ENCODE measurements at regions not wholly inside any gene's neighbourhood (a gene's known extent, or its start where the extent isn't known, plus 50 kb on each side); places are given as distances from the start of the nearest gene placed in this dataset.

DNA sequence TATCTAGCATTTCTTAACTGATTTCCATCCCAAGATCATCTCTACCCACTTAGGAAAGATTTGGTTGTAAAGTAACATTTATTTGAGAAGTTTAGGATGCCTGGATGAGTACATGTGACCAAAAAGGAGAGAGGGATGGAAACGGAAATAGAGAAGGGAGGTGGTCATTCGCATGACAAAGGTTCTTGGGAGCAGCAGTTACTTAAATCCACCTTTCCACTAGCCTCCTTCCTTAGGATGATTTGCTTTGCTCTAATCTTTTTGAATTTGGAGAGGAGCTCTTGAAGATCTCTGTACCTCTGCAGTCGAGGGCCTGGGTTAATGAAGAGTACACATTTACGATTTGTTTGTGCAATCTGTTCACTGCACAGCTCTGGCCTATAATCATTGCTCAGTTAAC is 623.5 kb downstream of the EPHA4 start:
- TF ChIP-seq POLR2A (IDR thresholded peaks at IDR 0.05) (no peak), POLR2AphosphoS5 (IDR thresholded peaks at IDR 0.05) (no peak), EP300 (IDR thresholded peaks at IDR 0.05; ENCODE audit: low read depth) (no peak)
- no peak overlapping the region for H3K27ac ChIP-seq
- no peaks in the 10 kb centered on the region for H3K27me3 ChIP-seq
- WGBS, 2 donors (ENCODE audit: low coverage in 1 of 2) = 84 to 86% methylated on average over 3 to 4 of the region's 4 CpGs
- in situ Hi-C loops (cut with MboI; ENCODE audit: low pct_ligation_motif_present in 1 of 4, low pct_unique_long_range_greater_than_20kb in 1 of 4, low sequenced_read_pairs in 3 of 4) (no loop called here), intact Hi-C loops (cut with DNase I; ENCODE audit: low total_unique reads) (no loop called here)
- H3K4me1 ChIP-seq = no peaks in the 10 kb centered on the region
- no peaks in the 10 kb centered on the region for H3K36me3 ChIP-seq
- no peak overlapping the region for H3K4me3 ChIP-seq
- H3K9me3 ChIP-seq = no peaks in the 10 kb centered on the region
- DNase-seq = no peak

DNA sequence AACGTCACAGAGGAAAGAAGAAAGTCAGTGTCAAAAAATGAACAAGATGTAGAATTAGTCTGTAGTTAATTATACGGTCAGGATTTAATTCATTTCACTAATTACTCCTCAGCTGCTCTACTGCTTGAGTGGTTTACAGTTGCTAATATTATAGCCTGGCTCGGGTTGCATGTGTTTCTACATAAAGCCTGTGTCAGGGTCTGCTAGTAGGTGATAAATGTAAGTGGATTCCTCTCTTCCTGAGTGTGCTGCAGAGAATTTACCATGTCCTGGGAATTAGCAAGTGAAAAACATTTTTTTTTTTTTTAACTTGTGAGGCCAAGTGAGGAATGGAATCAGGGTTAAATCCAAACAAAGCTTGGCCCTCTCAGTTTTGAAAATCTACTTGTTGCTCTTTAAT is 622.6 kb downstream of the EPHA4 start:
- in situ Hi-C loops (cut with MboI; ENCODE audit: low pct_ligation_motif_present in 1 of 4, low pct_unique_long_range_greater_than_20kb in 1 of 4, low sequenced_read_pairs in 3 of 4) = no loop called here
- TF ChIP-seq, protein P1, sequence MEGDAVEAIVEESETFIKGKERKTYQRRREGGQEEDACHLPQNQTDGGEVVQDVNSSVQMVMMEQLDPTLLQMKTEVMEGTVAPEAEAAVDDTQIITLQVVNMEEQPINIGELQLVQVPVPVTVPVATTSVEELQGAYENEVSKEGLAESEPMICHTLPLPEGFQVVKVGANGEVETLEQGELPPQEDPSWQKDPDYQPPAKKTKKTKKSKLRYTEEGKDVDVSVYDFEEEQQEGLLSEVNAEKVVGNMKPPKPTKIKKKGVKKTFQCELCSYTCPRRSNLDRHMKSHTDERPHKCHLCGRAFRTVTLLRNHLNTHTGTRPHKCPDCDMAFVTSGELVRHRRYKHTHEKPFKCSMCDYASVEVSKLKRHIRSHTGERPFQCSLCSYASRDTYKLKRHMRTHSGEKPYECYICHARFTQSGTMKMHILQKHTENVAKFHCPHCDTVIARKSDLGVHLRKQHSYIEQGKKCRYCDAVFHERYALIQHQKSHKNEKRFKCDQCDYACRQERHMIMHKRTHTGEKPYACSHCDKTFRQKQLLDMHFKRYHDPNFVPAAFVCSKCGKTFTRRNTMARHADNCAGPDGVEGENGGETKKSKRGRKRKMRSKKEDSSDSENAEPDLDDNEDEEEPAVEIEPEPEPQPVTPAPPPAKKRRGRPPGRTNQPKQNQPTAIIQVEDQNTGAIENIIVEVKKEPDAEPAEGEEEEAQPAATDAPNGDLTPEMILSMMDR (IDR thresholded peaks at IDR 0.05) = no peak
- TF ChIP-seq EP300 (IDR thresholded peaks at IDR 0.05; ENCODE audit: low read depth) (no peak), POLR2AphosphoS5 (IDR thresholded peaks at IDR 0.05) (no peak), POLR2A (IDR thresholded peaks at IDR 0.05) (no peak)
- intact Hi-C loops (cut with DNase I; ENCODE audit: low total_unique reads) = no loop called here
- Histone ChIP-seq H3K4me3 (no peak overlapping the region), H3K27ac (no peak overlapping the region), H3K27me3 (no peaks in the 10 kb centered on the region), H3K36me3 (no peaks in the 10 kb centered on the region), H3K9me3 (no peaks in the 10 kb centered on the region), H3K4me1 (no peaks in the 10 kb centered on the region)
- no peak for DNase-seq
- 62 to 72% methylated on average over 3 of the region's 3 CpGs for WGBS, 2 donors (ENCODE audit: low coverage in 1 of 2)

DNA sequence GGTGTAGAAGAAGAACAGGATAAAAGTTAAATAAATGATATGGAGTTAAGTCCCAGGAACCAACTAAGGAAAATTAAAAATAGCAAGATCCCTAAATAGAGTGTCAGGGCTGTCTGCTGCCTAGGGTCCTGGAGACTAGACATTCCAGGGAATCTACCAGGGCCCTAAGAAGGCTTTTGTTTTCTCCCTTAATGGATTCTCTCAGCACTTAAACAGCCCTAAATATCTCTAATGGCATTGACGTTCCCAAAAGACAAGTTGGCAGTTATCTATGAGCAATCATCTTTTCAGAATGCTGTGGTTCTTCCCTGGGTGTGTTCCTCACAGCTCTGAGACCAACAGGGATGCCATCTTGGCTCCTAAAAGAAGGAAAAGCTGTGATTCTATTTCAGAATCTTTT is 616.3 kb downstream of the EPHA4 start:
- Histone ChIP-seq H3K4me1 (peaks cover 0 to 7% (median 0%) of the 10 kb centered on the region in 4 donors), H3K36me3 (no peaks in the 10 kb centered on the region), H3K27me3 (no peaks in the 10 kb centered on the region), H3K4me3 (no peak overlapping the region), H3K27ac (no peak overlapping the region), H3K9me3 (no peaks in the 10 kb centered on the region)
- 27 to 32% methylated on average over 1 of the region's 1 CpG for WGBS, 2 donors (ENCODE audit: low coverage in 1 of 2)
- intact Hi-C loops (cut with DNase I; ENCODE audit: low total_unique reads) = no loop called here
- in situ Hi-C loops (cut with MboI; ENCODE audit: low pct_ligation_motif_present in 1 of 4, low pct_unique_long_range_greater_than_20kb in 1 of 4, low sequenced_read_pairs in 3 of 4) = no loop called here
- no peak for DNase-seq
- TF ChIP-seq POLR2A (IDR thresholded peaks at IDR 0.05) (no peak), EP300 (IDR thresholded peaks at IDR 0.05; ENCODE audit: low read depth) (no peak), POLR2AphosphoS5 (IDR thresholded peaks at IDR 0.05) (no peak)
- TF ChIP-seq, protein P1 (IDR thresholded peaks at IDR 0.05) = no peak

DNA sequence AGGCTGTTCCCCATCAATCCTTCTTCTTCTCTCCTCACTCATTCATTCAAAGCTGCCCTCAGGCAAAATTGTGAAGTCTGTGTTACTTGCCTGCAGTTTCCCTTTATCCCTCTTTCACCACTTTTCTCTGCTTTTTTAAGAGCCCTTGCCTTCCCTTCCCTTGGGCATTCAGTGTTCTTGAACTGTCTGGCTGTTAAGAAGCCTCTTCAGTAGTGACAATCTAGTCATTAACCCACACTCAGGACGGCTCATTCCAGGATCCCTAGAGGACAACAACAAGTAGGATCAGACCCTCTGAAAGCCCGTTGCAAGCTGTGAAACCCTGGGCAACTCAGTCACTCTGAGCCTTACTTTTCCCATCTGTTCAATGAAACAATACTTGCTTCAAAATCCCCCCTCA is 615.7 kb downstream of the EPHA4 start:
- TF ChIP-seq, protein P1 (IDR thresholded peaks at IDR 0.05) = no peak
- TF ChIP-seq EP300 (IDR thresholded peaks at IDR 0.05; ENCODE audit: low read depth) (no peak), POLR2AphosphoS5 (IDR thresholded peaks at IDR 0.05) (no peak), POLR2A (IDR thresholded peaks at IDR 0.05) (no peak)
- no peak for DNase-seq
- Histone ChIP-seq H3K36me3 (no peaks in the 10 kb centered on the region), H3K4me3 (no peak overlapping the region), H3K4me1 (peaks cover 0 to 7% (median 0%) of the 10 kb centered on the region in 4 donors), H3K27ac (no peak overlapping the region), H3K9me3 (no peaks in the 10 kb centered on the region), H3K27me3 (no peaks in the 10 kb centered on the region)
- WGBS, 2 donors (ENCODE audit: low coverage in 1 of 2) = 81% methylated on average over 2 of the region's 2 CpGs; no CpG with 5 or more reads in 1 of the 2 donors
- intact Hi-C loops (cut with DNase I; ENCODE audit: low total_unique reads) = no loop called here
- in situ Hi-C loops (cut with MboI; ENCODE audit: low pct_ligation_motif_present in 1 of 4, low pct_unique_long_range_greater_than_20kb in 1 of 4, low sequenced_read_pairs in 3 of 4) = no loop called here

DNA sequence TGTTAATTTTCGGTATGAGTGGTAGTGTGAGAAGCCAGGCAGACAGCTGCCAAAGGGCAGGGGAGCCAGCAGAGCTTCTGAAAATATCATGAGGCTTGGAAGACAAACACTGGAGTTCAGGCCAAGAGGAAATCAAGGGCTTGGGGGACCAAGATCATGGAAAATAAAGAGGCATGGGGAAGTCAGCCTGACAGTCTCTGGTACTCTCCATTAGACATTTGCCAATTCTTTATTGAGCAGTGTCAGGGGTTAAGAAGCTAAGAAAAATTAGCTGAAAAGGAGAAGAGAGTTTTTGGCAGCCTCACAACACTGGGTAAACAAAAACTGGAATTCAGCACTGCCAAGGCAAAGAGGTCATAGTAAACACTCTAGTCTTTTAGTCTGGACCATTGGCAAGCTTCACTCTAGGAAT is 612.7 kb downstream of the EPHA4 start:
- intact Hi-C loops (cut with DNase I; ENCODE audit: low total_unique reads) = no loop called here
- in situ Hi-C loops (cut with MboI; ENCODE audit: low pct_ligation_motif_present in 1 of 4, low pct_unique_long_range_greater_than_20kb in 1 of 4, low sequenced_read_pairs in 3 of 4) = no loop called here
- no peaks in the 10 kb centered on the region for H3K9me3 ChIP-seq
- 38 to 63% methylated on average over 1 of the region's 1 CpG for WGBS, 2 donors (ENCODE audit: low coverage in 1 of 2)
- no peaks in the 10 kb centered on the region for H3K27me3 ChIP-seq
- no peak for DNase-seq
- TF ChIP-seq EP300 (IDR thresholded peaks at IDR 0.05; ENCODE audit: low read depth) = no peak
- TF ChIP-seq POLR2AphosphoS5 (IDR thresholded peaks at IDR 0.05) = no peak
- no peak for TF ChIP-seq POLR2A (IDR thresholded peaks at IDR 0.05)
- TF ChIP-seq, protein P1 (IDR thresholded peaks at IDR 0.05) = no peak
- H3K4me3 ChIP-seq = no peak overlapping the region
- no peak overlapping the region for H3K27ac ChIP-seq
- H3K4me1 ChIP-seq = peaks cover 0 to 7% (median 0%) of the 10 kb centered on the region in 4 donors
- no peaks in the 10 kb centered on the region for H3K36me3 ChIP-seq

Data from transverse colon (tissue), 4 donors.